Psoas muscle (tissue), 7 donors: ENCODE measurements at regions not wholly inside any gene's neighbourhood (a gene's known extent, or its start where the extent isn't known, plus 50 kb on each side); places are given as distances from the start of the nearest gene placed in this dataset.

Source experiments
- ATAC-seq, 4 donors: fragments of 200-7000 bp; cut with Tn5 transposase; one replicate each; pipeline ENCODE4 v1.9.1; 2020; ENCODE audit warnings: moderate library complexity in 3 of 4, mild to moderate bottlenecking in 2 of 4
- DNase-seq, 2 donors: peaks; one replicate each; pipeline ENCODE4 v3.0.0-alpha.2; 2020
- H3K27ac ChIP-seq: fragments of 200-600 bp; one replicate; pipeline ENCODE4 v1.8.0; 2022
- H3K27me3 ChIP-seq, 3 donors: fragments of 200-600 bp in 1 of 3; one replicate each; pipeline versions ENCODE4 v1.6.1 to v1.8.0; 2013 to 2022; ENCODE audit warnings: low read length in 2 of 3, mild to moderate bottlenecking in 2 of 3, moderate library complexity in 1 of 3; ENCODE audit not compliant: insufficient read depth in 3 of 3
- H3K36me3 ChIP-seq, 2 donors: fragments of 200-600 bp in 1 of 2; one replicate each; pipeline versions ENCODE4 v1.6.1 to v1.8.0; 2013 to 2022; ENCODE audit warnings: low read depth in 1 of 2, mild to moderate bottlenecking in 1 of 2, moderate library complexity in 1 of 2; ENCODE audit not compliant: insufficient read depth in 1 of 2
- H3K4me1 ChIP-seq: fragments of 200-600 bp; one replicate; pipeline ENCODE4 v1.8.0; 2022
- H3K4me3 ChIP-seq: fragments of 200-600 bp; one replicate; pipeline ENCODE4 v1.8.0; 2022; ENCODE audit warnings: mild to moderate bottlenecking
- H3K9me3 ChIP-seq: fragments of 200-600 bp; one replicate; pipeline ENCODE4 v1.8.0; 2022
- WGBS, 3 donors: extraction: QIAGEN DNeasy Blood & Tissue Kit; methylation state at CpG; one replicate each; pipeline versions ENCODE4 v1.1.6 to v1.1.7; 2013; 5-methylcytosine and 5-hydroxymethylcytosine counted together
- intact Hi-C, 2 donors: fragments of 100-400 bp; cut with DNase I; formaldehyde crosslinking; loops; one replicate each; pipeline versions ENCODE4 v1.11.0 to v1.14.2; 2022
- TF ChIP-seq, protein P1 (sequence below): fragments of 200-600 bp; IDR thresholded peaks from one replicate; pipeline ENCODE4 v1.8.0; 2022; ENCODE audit warnings: antibody characterized with exemption
- donor health status: healthy with polysubstance abuse.
- donor health status: DM: no; HTN: no; CAD: no; lungs with moderate emphysema.
- donor health status: Bipolar disorder and iron deficiency.
- donor health status: healthy.
- donor health status: DM: yes; HTN: yes; CAD: no.
- donor health status: DM: no; HTN: no; CAD: no.
- donor health status: DM: yes; HTN: yes; CAD: no.

GRCh38 chr6:140817176-140817575 lies 1315.5 kb upstream of the GJE1 start:
- WGBS, 3 donors, result 82 to 91% (median 86%) methylated on average over 3 of the region's 3 CpGs
- Histone ChIP-seq H3K9me3 (no peaks in the 10 kb centered on the region), H3K27me3 (no peaks in the 10 kb centered on the region), H3K4me3 (no peak overlapping the region), H3K27ac (no peak overlapping the region), H3K36me3 (no peaks in the 10 kb centered on the region), H3K4me1 (no peaks in the 10 kb centered on the region)
- intact Hi-C loops, result no loop called here
- TF ChIP-seq, protein P1, sequence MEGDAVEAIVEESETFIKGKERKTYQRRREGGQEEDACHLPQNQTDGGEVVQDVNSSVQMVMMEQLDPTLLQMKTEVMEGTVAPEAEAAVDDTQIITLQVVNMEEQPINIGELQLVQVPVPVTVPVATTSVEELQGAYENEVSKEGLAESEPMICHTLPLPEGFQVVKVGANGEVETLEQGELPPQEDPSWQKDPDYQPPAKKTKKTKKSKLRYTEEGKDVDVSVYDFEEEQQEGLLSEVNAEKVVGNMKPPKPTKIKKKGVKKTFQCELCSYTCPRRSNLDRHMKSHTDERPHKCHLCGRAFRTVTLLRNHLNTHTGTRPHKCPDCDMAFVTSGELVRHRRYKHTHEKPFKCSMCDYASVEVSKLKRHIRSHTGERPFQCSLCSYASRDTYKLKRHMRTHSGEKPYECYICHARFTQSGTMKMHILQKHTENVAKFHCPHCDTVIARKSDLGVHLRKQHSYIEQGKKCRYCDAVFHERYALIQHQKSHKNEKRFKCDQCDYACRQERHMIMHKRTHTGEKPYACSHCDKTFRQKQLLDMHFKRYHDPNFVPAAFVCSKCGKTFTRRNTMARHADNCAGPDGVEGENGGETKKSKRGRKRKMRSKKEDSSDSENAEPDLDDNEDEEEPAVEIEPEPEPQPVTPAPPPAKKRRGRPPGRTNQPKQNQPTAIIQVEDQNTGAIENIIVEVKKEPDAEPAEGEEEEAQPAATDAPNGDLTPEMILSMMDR, result no peak
- DNase-seq (no peak), ATAC-seq (no peak)

- TF ChIP-seq, protein P1, result no peak
- DNase-seq (no peak), ATAC-seq (no peak)
- H3K27me3 ChIP-seq, result no peaks in the 10 kb centered on the region
- 81 to 89% (median 82%) methylated on average over 3 of the region's 3 CpGs for WGBS, 3 donors
- H3K4me3 ChIP-seq, result no peak overlapping the region
- H3K9me3 ChIP-seq, result no peaks in the 10 kb centered on the region
- H3K4me1 ChIP-seq, result no peaks in the 10 kb centered on the region
- no peaks in the 10 kb centered on the region for H3K36me3 ChIP-seq
- H3K27ac ChIP-seq, result no peak overlapping the region
- intact Hi-C loops, result no loop called here
Measured at GRCh38 chr6:140816681-140817080, 1316.0 kb upstream of the GJE1 start.

- Histone ChIP-seq H3K9me3 (no peaks in the 10 kb centered on the region), H3K27me3 (no peaks in the 10 kb centered on the region), H3K36me3 (no peaks in the 10 kb centered on the region), H3K27ac (no peak overlapping the region), H3K4me3 (no peak overlapping the region), H3K4me1 (no peaks in the 10 kb centered on the region)
- no peak for ATAC-seq
- 88 to 92% (median 89%) methylated on average over 2 of the region's 2 CpGs for WGBS, 3 donors
- TF ChIP-seq, protein P1, result no peak
- DNase-seq, result no peak
- intact Hi-C loops, result no loop called here
Measured at GRCh38 chr6:140812636-140813035, 1320.1 kb upstream of the GJE1 start.

DNA sequence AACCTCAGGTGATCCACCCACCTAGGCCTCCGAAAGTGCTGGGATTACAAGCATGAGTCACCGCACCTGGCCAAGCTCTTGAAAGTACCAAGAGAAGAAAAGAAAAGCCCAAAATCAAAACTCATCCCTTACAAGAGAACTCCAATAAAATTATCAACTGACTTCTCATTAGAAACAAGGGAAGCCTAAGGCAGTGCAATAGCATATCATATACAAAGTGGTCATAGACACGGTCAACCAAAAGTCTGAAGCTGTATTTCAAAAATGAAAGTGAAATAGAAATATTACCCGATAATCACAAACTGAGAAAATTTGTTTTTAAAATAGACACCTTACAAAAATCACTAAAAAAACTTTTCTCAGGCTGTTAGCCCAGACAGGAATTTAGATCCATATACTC lies 1321.1 kb upstream of the GJE1 start:
- H3K27ac ChIP-seq, result no peak overlapping the region
- intact Hi-C loops, result no loop called here
- no peaks in the 10 kb centered on the region for H3K9me3 ChIP-seq
- TF ChIP-seq, protein P1, result no peak
- 87 to 96% (median 90%) methylated on average over 4 of the region's 4 CpGs for WGBS, 3 donors
- no peaks in the 10 kb centered on the region for H3K27me3 ChIP-seq
- H3K36me3 ChIP-seq, result no peaks in the 10 kb centered on the region
- no peaks in the 10 kb centered on the region for H3K4me1 ChIP-seq
- H3K4me3 ChIP-seq, result no peak overlapping the region
- ATAC-seq (no peak), DNase-seq (no peak)

DNA sequence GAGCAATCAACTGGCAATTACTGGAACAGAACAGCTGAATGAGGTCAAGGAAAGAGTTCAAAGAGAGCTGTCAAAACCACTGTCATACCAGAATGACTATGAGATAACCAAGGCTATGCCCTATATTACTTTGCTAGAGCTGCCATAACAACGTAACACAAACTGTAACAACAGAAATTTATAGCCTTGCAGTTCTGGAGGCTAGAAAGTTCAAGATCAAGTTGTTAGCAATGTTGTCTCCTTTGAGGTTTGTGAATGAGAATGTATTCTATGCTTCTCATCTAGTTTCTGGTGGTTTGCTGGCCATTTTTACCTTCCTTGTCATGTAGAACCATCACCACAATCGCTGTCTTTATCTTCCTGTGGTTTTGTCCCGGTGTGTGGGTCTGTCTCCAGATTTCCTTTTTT lies 1323.0 kb upstream of the GJE1 start:
- Histone ChIP-seq H3K27ac (no peak overlapping the region), H3K4me1 (no peaks in the 10 kb centered on the region), H3K9me3 (no peaks in the 10 kb centered on the region), H3K4me3 (no peak overlapping the region), H3K27me3 (no peaks in the 10 kb centered on the region), H3K36me3 (no peaks in the 10 kb centered on the region)
- intact Hi-C loops, result no loop called here
- DNase-seq (no peak), ATAC-seq (no peak)
- WGBS, 3 donors, result 87 to 91% (median 87%) methylated on average over 3 of the region's 3 CpGs
- TF ChIP-seq, protein P1, result no peak
